SU-DHL-6 (cell line): ENCODE measurements at regions not wholly inside any gene's neighbourhood (a gene's known extent, or its start where the extent isn't known, plus 50 kb on each side); places are given as distances from the start of the nearest gene placed in this dataset.

Source experiments
- H2AFZ ChIP-seq: fragments of 200-600 bp; sonication (generic); 2 replicates; pipeline ENCODE4 v1.6.1; 2014; ENCODE audit warnings: low read depth, mild to moderate bottlenecking, moderate library complexity, mixed read lengths, antibody characterized with exemption, low read length; ENCODE audit not compliant: severe bottlenecking
- H3F3A ChIP-seq: fragments of 200-600 bp; shearing (Covaris generic); 2 replicates; pipeline ENCODE4 v1.6.0; 2016; ENCODE audit warnings: antibody characterized with exemption, mild to moderate bottlenecking; ENCODE audit not compliant: insufficient read depth
- H3K27ac ChIP-seq: fragments of 200-600 bp; sonication (generic); 2 replicates; pipeline ENCODE4 v1.5.1; 2016; ENCODE audit warnings: low read depth, mild to moderate bottlenecking, low read length, moderate library complexity, mixed read lengths
- H3K27me3 ChIP-seq: fragments of 200-600 bp; sonication (generic), shearing (Covaris generic); 2 replicates; pipeline ENCODE4 v1.6.0; 2014; ENCODE audit warnings: mild to moderate bottlenecking, low read length
- H3K36me3 ChIP-seq: fragments of 200-600 bp; sonication (generic); 2 replicates; pipeline ENCODE4 v1.6.1; 2014; ENCODE audit warnings: mild to moderate bottlenecking, low read length, mixed read lengths
- H3K4me2 ChIP-seq: fragments of 300-600, 200-600 bp; shearing (Covaris generic), sonication (generic); 2 replicates; pipeline ENCODE4 v1.6.0; 2014; ENCODE audit warnings: low read length, low read depth, mild to moderate bottlenecking; ENCODE audit not compliant: poor library complexity, severe bottlenecking
- H3K4me3 ChIP-seq: fragments of 200-600 bp; sonication (generic); 2 replicates; pipeline ENCODE4 v1.5.1; 2014; ENCODE audit warnings: antibody characterized with exemption, low read length, mild to moderate bottlenecking, mixed read lengths; ENCODE audit not compliant: insufficient read depth, poor library complexity, severe bottlenecking
- H3K79me2 ChIP-seq: fragments of 200-600 bp; sonication (generic); 2 replicates; pipeline ENCODE4 v1.6.1; 2014; ENCODE audit warnings: mild to moderate bottlenecking, low read length, moderate library complexity; ENCODE audit not compliant: insufficient read depth
- H3K9ac ChIP-seq: fragments of 200-600 bp; sonication (generic); 2 replicates; pipeline ENCODE4 v1.7.0; 2014; ENCODE audit warnings: mild to moderate bottlenecking, low read length
- H3K9me2 ChIP-seq: fragments of 200-600 bp; sonication (generic); replicated peaks from 2 replicates; pipeline ENCODE4 v1.6.1; 2014; ENCODE audit warnings: low read length; ENCODE audit not compliant: insufficient read depth
- H3K9me3 ChIP-seq: fragments of 200-600 bp; sonication (generic); 2 replicates; pipeline ENCODE4 v1.6.1; 2014; ENCODE audit warnings: low read length, mixed read lengths; ENCODE audit not compliant: insufficient read depth
- H4K20me1 ChIP-seq: fragments of 200-600 bp; sonication (generic); 2 replicates; pipeline ENCODE4 v1.6.1; 2014; ENCODE audit warnings: low read depth, mild to moderate bottlenecking, antibody characterized with exemption, low read length, moderate library complexity, mixed read lengths
- EZH2phosphoT487 ChIP-seq: fragments of 200-600 bp; sonication (generic), shearing (Covaris generic); conservative IDR thresholded peaks from 2 replicates; pipeline ENCODE4 v1.6.1; 2018; ENCODE audit warnings: mild to moderate bottlenecking, antibody characterized with exemption, low read length, moderate library complexity, mixed read lengths
- TF ChIP-seq, protein P1 (sequence below): fragments of 200-600 bp; sonication (generic); IDR thresholded peaks from one replicate; pipeline ENCODE4 v1.5.1; 2017; ENCODE audit warnings: antibody characterized with exemption, mild to moderate bottlenecking, low read length, moderate library complexity; ENCODE audit not compliant: insufficient read depth, poor library complexity, severe bottlenecking

DNA sequence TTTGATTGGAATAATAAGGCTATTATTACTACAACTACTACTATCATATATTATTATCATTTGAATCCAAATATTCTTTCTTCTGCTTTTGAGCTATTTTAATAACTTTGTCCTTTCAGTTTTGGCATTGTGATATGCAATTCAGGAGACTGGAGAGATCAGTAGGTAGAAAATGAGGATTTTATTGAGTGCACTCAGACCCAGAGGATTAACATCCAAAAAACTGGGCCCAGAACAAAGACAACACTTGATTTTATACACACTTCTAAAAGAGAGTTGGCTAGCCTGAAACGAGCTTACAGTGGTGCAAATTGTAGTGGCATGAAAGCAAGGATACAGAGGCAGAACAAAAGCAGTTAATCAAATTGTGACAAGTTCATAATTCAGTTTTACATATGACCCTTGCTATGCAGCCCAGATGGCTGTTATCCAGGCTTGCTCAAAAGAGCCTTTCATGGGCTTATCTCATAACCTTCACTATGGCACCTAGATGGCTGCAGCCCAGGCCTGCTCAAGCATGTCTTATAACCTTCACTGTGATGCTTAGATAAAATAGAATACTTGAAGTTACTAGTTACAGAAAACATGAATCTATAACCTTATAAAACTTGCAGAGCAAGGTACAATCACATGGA, 796.3 kb upstream of the RAG2 start:
- H3K9me2 ChIP-seq = no peaks in the 10 kb centered on the region
- no peaks in the 10 kb centered on the region for H4K20me1 ChIP-seq
- no peaks in the 10 kb centered on the region for H3K27me3 ChIP-seq
- H3K4me2 ChIP-seq = no peak overlapping the region
- H3K27ac ChIP-seq = no peak overlapping the region
- H3K36me3 ChIP-seq = no peaks in the 10 kb centered on the region
- peaks cover 11% of the 10 kb centered on the region; the same call in 1 of the 2 replicates for H3K9me3 ChIP-seq
- H3K4me3 ChIP-seq = no peak overlapping the region
- H3F3A ChIP-seq = no peaks in the 10 kb centered on the region
- H3K9ac ChIP-seq = no peak overlapping the region
- no peak overlapping the region for H2AFZ ChIP-seq
- no peak for TF ChIP-seq EZH2phosphoT487
- TF ChIP-seq, protein P1, sequence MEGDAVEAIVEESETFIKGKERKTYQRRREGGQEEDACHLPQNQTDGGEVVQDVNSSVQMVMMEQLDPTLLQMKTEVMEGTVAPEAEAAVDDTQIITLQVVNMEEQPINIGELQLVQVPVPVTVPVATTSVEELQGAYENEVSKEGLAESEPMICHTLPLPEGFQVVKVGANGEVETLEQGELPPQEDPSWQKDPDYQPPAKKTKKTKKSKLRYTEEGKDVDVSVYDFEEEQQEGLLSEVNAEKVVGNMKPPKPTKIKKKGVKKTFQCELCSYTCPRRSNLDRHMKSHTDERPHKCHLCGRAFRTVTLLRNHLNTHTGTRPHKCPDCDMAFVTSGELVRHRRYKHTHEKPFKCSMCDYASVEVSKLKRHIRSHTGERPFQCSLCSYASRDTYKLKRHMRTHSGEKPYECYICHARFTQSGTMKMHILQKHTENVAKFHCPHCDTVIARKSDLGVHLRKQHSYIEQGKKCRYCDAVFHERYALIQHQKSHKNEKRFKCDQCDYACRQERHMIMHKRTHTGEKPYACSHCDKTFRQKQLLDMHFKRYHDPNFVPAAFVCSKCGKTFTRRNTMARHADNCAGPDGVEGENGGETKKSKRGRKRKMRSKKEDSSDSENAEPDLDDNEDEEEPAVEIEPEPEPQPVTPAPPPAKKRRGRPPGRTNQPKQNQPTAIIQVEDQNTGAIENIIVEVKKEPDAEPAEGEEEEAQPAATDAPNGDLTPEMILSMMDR = no peak
- H3K79me2 ChIP-seq = no peaks in the 10 kb centered on the region

- H4K20me1 ChIP-seq = no peaks in the 10 kb centered on the region
- H3K27ac ChIP-seq = no peak overlapping the region
- no peaks in the 10 kb centered on the region for H3K36me3 ChIP-seq
- no peaks in the 10 kb centered on the region for H3K9me2 ChIP-seq
- H3F3A ChIP-seq = no peaks in the 10 kb centered on the region
- no peak overlapping the region for H3K4me3 ChIP-seq
- no peak overlapping the region for H2AFZ ChIP-seq
- H3K27me3 ChIP-seq = no peaks in the 10 kb centered on the region
- peaks cover 11% of the 10 kb centered on the region; the same call in 1 of the 2 replicates for H3K9me3 ChIP-seq
- no peaks in the 10 kb centered on the region for H3K79me2 ChIP-seq
- TF ChIP-seq EZH2phosphoT487 = no peak
- TF ChIP-seq, protein P1 = no peak
- H3K4me2 ChIP-seq = no peak overlapping the region
- no peak overlapping the region for H3K9ac ChIP-seq
Measured at GRCh38 chr11:37391615-37392014, 793.6 kb upstream of the RAG2 start.

DNA sequence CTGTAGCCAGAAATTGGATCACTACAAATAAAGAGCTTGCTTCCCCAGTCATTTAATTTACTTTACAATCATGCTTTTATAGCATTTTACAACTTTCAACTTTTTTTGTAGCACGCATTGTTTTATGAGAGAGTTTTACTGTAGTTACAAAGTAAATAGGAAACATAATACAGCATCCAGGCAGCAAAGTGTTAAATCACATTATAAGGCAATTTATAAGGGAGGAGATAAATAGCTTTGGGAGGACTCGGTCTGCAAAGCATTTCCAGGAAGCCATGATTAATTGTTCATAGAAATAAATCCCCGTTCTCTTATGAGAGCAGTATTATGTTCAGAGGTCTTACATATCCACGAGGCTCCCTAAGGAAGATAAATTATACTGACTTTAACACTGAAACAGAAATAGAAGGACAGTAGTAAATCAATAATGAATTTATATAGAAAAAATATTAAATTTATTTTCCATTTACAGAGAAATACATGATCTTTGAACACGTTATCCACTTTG, 792.6 kb upstream of the RAG2 start:
- no peak for TF ChIP-seq EZH2phosphoT487
- TF ChIP-seq, protein P1 = no peak
- Histone ChIP-seq H3K79me2 (no peaks in the 10 kb centered on the region), H3K4me2 (no peak overlapping the region), H3F3A (no peaks in the 10 kb centered on the region), H3K4me3 (no peak overlapping the region), H2AFZ (no peak overlapping the region), H3K9me2 (no peaks in the 10 kb centered on the region), H4K20me1 (no peaks in the 10 kb centered on the region), H3K27ac (no peak overlapping the region), H3K36me3 (no peaks in the 10 kb centered on the region), H3K27me3 (no peaks in the 10 kb centered on the region), H3K9me3 (peaks cover 6% of the 10 kb centered on the region; the same call in 1 of the 2 replicates), H3K9ac (no peak overlapping the region)
